ENCODE measurements at regions not wholly inside any gene's neighbourhood (a gene's known extent, or its start where the extent isn't known, plus 50 kb on each side); places are given as distances from the start of the nearest gene placed in this dataset.

GRCh38 chr6:44053760-44054556 is 73.3 kb downstream of the MRPL14 start:
- H3K4me3 Mint-ChIP-seq: no peak overlapping the region
- H3K4me1 Mint-ChIP-seq (ENCODE audit: low read depth): peaks cover 32% of the 10 kb centered on the region
- H3K27me3 Mint-ChIP-seq (ENCODE audit: low read depth): no peaks in the 10 kb centered on the region
- no peaks in the 10 kb centered on the region for H3K9me3 Mint-ChIP-seq
- H3K27ac Mint-ChIP-seq: no peak overlapping the region
- DNase-seq (ENCODE audit: low spot score): no peak
- no peaks in the 10 kb centered on the region for H3K36me3 Mint-ChIP-seq (ENCODE audit: low read depth)

- no peak overlapping the region for H3K4me3 Mint-ChIP-seq
- H3K4me1 Mint-ChIP-seq (ENCODE audit: low read depth): peaks cover 29% of the 10 kb centered on the region
- H3K27ac Mint-ChIP-seq: no peak overlapping the region
Observed at GRCh38 chr6:44053106-44053756, 74.0 kb downstream of the MRPL14 start.

GRCh38 chr6:44052419-44053023 is 74.7 kb downstream of the MRPL14 start:
- Mint-ChIP-seq H3K4me1 (ENCODE audit: low read depth) (peaks cover 23% of the 10 kb centered on the region), H3K4me3 (no peak overlapping the region), H3K27me3 (ENCODE audit: low read depth) (no peaks in the 10 kb centered on the region), H3K27ac (no peak overlapping the region), H3K9me3 (no peaks in the 10 kb centered on the region), H3K36me3 (ENCODE audit: low read depth) (no peaks in the 10 kb centered on the region)
- no peak for DNase-seq (ENCODE audit: low spot score)

More at GRCh38 chr6:44053106-44053756, 74.0 kb downstream of the MRPL14 start:
- Mint-ChIP-seq H3K9me3 (no peaks in the 10 kb centered on the region), H3K36me3 (ENCODE audit: low read depth) (no peaks in the 10 kb centered on the region), H3K27me3 (ENCODE audit: low read depth) (no peaks in the 10 kb centered on the region)
- no peak for DNase-seq (ENCODE audit: low spot score)

GRCh38 chr6:44051515-44051914 is 75.7 kb downstream of the MRPL14 start:
- no peak overlapping the region for H3K4me3 Mint-ChIP-seq
- no peak overlapping the region for H3K27ac Mint-ChIP-seq
- H3K27me3 Mint-ChIP-seq (ENCODE audit: low read depth): no peaks in the 10 kb centered on the region
- peaks cover 19% of the 10 kb centered on the region for H3K4me1 Mint-ChIP-seq (ENCODE audit: low read depth)
- DNase-seq (ENCODE audit: low spot score): no peak
- no peaks in the 10 kb centered on the region for H3K9me3 Mint-ChIP-seq
- no peaks in the 10 kb centered on the region for H3K36me3 Mint-ChIP-seq (ENCODE audit: low read depth)

GRCh38 chr6:44050872-44051505 is 76.3 kb downstream of the MRPL14 start:
- H3K27me3 Mint-ChIP-seq (ENCODE audit: low read depth): no peaks in the 10 kb centered on the region
- no peak overlapping the region for H3K4me3 Mint-ChIP-seq
- no peak overlapping the region for H3K27ac Mint-ChIP-seq
- H3K4me1 Mint-ChIP-seq (ENCODE audit: low read depth): peaks cover 19% of the 10 kb centered on the region
- H3K9me3 Mint-ChIP-seq: no peaks in the 10 kb centered on the region
- no peak for DNase-seq (ENCODE audit: low spot score)
- H3K36me3 Mint-ChIP-seq (ENCODE audit: low read depth): no peaks in the 10 kb centered on the region

GRCh38 chr6:44049989-44050871 is 77.0 kb downstream of the MRPL14 start:
- Mint-ChIP-seq H3K4me1 (ENCODE audit: low read depth) (peaks cover 19% of the 10 kb centered on the region), H3K9me3 (no peaks in the 10 kb centered on the region), H3K27ac (peak overlapping the region; percentile 90), H3K4me3 (no peak overlapping the region), H3K36me3 (ENCODE audit: low read depth) (no peaks in the 10 kb centered on the region), H3K27me3 (ENCODE audit: low read depth) (no peaks in the 10 kb centered on the region)
- no peak for DNase-seq (ENCODE audit: low spot score)

GRCh38 chr6:44049163-44049988 is 77.9 kb downstream of the MRPL14 start:
- Mint-ChIP-seq H3K4me1 (ENCODE audit: low read depth) (peaks cover 19% of the 10 kb centered on the region), H3K4me3 (peak overlapping the region; percentile 53), H3K27ac (peak overlapping the region; percentile 90), H3K9me3 (no peaks in the 10 kb centered on the region), H3K27me3 (ENCODE audit: low read depth) (no peaks in the 10 kb centered on the region), H3K36me3 (ENCODE audit: low read depth) (no peaks in the 10 kb centered on the region)
- peak; percentile 46 for DNase-seq (ENCODE audit: low spot score)

- H3K27me3 Mint-ChIP-seq (ENCODE audit: low read depth): no peaks in the 10 kb centered on the region
- peaks cover 19% of the 10 kb centered on the region for H3K4me1 Mint-ChIP-seq (ENCODE audit: low read depth)
- no peaks in the 10 kb centered on the region for H3K9me3 Mint-ChIP-seq
- no peak for DNase-seq (ENCODE audit: low spot score)
- H3K27ac Mint-ChIP-seq: peak overlapping the region; percentile 90
- H3K36me3 Mint-ChIP-seq (ENCODE audit: low read depth): no peaks in the 10 kb centered on the region
- H3K4me3 Mint-ChIP-seq: no peak overlapping the region
Observed at GRCh38 chr6:44048277-44048676, 79.0 kb downstream of the MRPL14 start.

GRCh38 chr6:44047801-44048200 is 79.5 kb downstream of the MRPL14 start:
- Mint-ChIP-seq H3K4me3 (no peak overlapping the region), H3K9me3 (no peaks in the 10 kb centered on the region)

GRCh38 chr6:44047179-44047546 is 80.1 kb downstream of the MRPL14 start:
- H3K4me1 Mint-ChIP-seq (ENCODE audit: low read depth): peaks cover 17% of the 10 kb centered on the region

More at GRCh38 chr6:44047801-44048200, 79.5 kb downstream of the MRPL14 start:
- peaks cover 21% of the 10 kb centered on the region for H3K4me1 Mint-ChIP-seq (ENCODE audit: low read depth)
- H3K27me3 Mint-ChIP-seq (ENCODE audit: low read depth): no peaks in the 10 kb centered on the region
- no peak for DNase-seq (ENCODE audit: low spot score)
- no peaks in the 10 kb centered on the region for H3K36me3 Mint-ChIP-seq (ENCODE audit: low read depth)
- no peak overlapping the region for H3K27ac Mint-ChIP-seq

GRCh38 chr6:44046516-44047178 is 80.6 kb downstream of the MRPL14 start:
- Mint-ChIP-seq H3K4me3 (no peak overlapping the region), H3K36me3 (ENCODE audit: low read depth) (no peaks in the 10 kb centered on the region), H3K27ac (no peak overlapping the region), H3K27me3 (ENCODE audit: low read depth) (no peaks in the 10 kb centered on the region), H3K9me3 (no peaks in the 10 kb centered on the region), H3K4me1 (ENCODE audit: low read depth) (peaks cover 22% of the 10 kb centered on the region)
- no peak for DNase-seq (ENCODE audit: low spot score)

More at GRCh38 chr6:44047179-44047546, 80.1 kb downstream of the MRPL14 start:
- H3K9me3 Mint-ChIP-seq: no peaks in the 10 kb centered on the region
- no peaks in the 10 kb centered on the region for H3K36me3 Mint-ChIP-seq (ENCODE audit: low read depth)
- no peak overlapping the region for H3K27ac Mint-ChIP-seq
- H3K27me3 Mint-ChIP-seq (ENCODE audit: low read depth): no peaks in the 10 kb centered on the region
- no peak overlapping the region for H3K4me3 Mint-ChIP-seq
- no peak for DNase-seq (ENCODE audit: low spot score)

- no peaks in the 10 kb centered on the region for H3K9me3 Mint-ChIP-seq
- peaks cover 22% of the 10 kb centered on the region for H3K4me1 Mint-ChIP-seq (ENCODE audit: low read depth)
- H3K36me3 Mint-ChIP-seq (ENCODE audit: low read depth): no peaks in the 10 kb centered on the region
- H3K27ac Mint-ChIP-seq: no peak overlapping the region
- no peaks in the 10 kb centered on the region for H3K27me3 Mint-ChIP-seq (ENCODE audit: low read depth)
- H3K4me3 Mint-ChIP-seq: no peak overlapping the region
- DNase-seq (ENCODE audit: low spot score): no peak
Observed at GRCh38 chr6:44045672-44046015, 81.6 kb downstream of the MRPL14 start.
